HG03175 (cell line): ENCODE measurements at regions not wholly inside any gene's neighbourhood (a gene's known extent, or its start where the extent isn't known, plus 50 kb on each side); places are given as distances from the start of the nearest gene placed in this dataset.

Source experiments
- ATAC-seq: cut with Tn5 transposase; IDR thresholded peaks from one replicate; pipeline ENCODE4 v1.9.1; 2021; ENCODE audit warnings: mild to moderate bottlenecking, moderate library complexity; ENCODE audit not compliant: unreplicated experiment

- ATAC-seq: no peak
Observed at GRCh38 chr15:69529961-69530633, 77.5 kb downstream of the RPLP1 start.

GRCh38 chr15:69530991-69531664, 78.5 kb downstream of the RPLP1 start:
- ATAC-seq: no peak

- no peak for ATAC-seq
Observed at GRCh38 chr15:69531665-69532027, 79.0 kb downstream of the RPLP1 start.

GRCh38 chr15:69532066-69532465, 79.4 kb downstream of the RPLP1 start:
- no peak for ATAC-seq

- no peak for ATAC-seq
Observed at GRCh38 chr15:69532856-69533255, 80.2 kb downstream of the RPLP1 start.

GRCh38 chr15:69533522-69533921, 80.9 kb downstream of the RPLP1 start:
- no peak for ATAC-seq

- no peak for ATAC-seq
Observed at GRCh38 chr15:69535101-69535638, 82.6 kb downstream of the RPLP1 start.

GRCh38 chr15:69535998-69536397, 83.4 kb downstream of the RPLP1 start:
- ATAC-seq: no peak

GRCh38 chr15:69536726-69537512, 84.3 kb downstream of the RPLP1 start:
- ATAC-seq: no peak

- no peak for ATAC-seq
Observed at GRCh38 chr15:69537901-69538300, 85.3 kb downstream of the RPLP1 start.

GRCh38 chr15:69538379-69538778, 85.8 kb downstream of the RPLP1 start:
- no peak for ATAC-seq

- ATAC-seq: no peak
Observed at GRCh38 chr15:69539345-69539744, 86.7 kb downstream of the RPLP1 start.

- ATAC-seq: no peak
Observed at GRCh38 chr15:69540622-69541021, 88.0 kb downstream of the RPLP1 start.

GRCh38 chr15:69542028-69542427, 89.4 kb downstream of the RPLP1 start:
- no peak for ATAC-seq

GRCh38 chr15:69543681-69544364, 91.2 kb downstream of the RPLP1 start:
- no peak for ATAC-seq

- no peak for ATAC-seq
Observed at GRCh38 chr15:69544365-69545113, 91.9 kb downstream of the RPLP1 start.

GRCh38 chr15:69546182-69546581, 93.6 kb downstream of the RPLP1 start:
- ATAC-seq: no peak

GRCh38 chr15:69548395-69549180, 96.0 kb downstream of the RPLP1 start:
- ATAC-seq: no peak

GRCh38 chr15:69551391-69552056, 98.9 kb downstream of the RPLP1 start:
- ATAC-seq: no peak
